AG20443 (cell line): ENCODE measurements at regions not wholly inside any gene's neighbourhood (a gene's known extent, or its start where the extent isn't known, plus 50 kb on each side); places are given as distances from the start of the nearest gene placed in this dataset.
"Not testable (repeated sequence)": the region's sequence is repeated elsewhere in the genome, so short reads cannot be mapped to it uniquely, and the experiment has no call there.

Experiments used
- DNase-seq: peaks from one replicate; pipeline ENCODE4 v3.0.0; 2012; ENCODE audit warnings: low spot score, mixed read lengths

DNA sequence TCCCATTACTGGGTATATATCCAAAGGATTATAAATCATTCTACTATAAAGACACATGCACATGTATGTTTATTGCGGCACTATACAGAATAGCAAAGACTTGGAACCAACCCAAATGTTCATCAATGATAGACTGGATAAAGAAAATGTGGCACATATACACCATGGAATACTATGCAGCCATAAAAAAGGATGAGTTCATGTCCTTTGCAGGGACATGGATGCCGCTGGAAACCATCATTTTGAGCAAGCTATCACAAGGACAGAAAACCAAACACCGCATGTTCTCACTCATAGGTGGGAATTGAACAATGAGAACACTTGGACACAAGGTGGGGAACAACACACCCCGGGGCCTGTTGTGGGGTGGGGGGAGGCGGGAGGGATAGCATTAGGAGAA lies 57.0 kb upstream of the NEUROD1 start:
- DNase-seq: not testable (repeated sequence)

GRCh38 chr2:181738074-181738473 lies 57.8 kb upstream of the NEUROD1 start:
- no peak for DNase-seq

DNA sequence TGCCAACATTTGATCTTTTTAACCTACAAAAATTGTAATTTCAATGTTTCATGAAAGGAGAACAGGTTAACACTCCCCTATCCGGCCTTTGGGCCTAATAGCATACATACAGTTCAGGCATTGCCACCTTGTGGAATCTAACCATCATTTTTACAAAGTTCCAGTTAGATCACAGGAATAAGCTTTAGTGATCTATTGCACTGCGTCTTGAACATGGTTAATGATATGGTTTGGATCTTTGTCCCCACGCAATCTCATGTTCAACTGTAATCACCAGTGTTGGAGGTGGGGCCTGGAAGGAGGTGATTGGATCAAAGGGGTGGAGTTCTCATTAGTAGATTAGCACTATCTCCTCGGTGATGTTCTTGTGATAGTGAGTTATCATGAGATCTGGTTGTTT lies 58.2 kb upstream of the NEUROD1 start:
- no peak for DNase-seq

DNA sequence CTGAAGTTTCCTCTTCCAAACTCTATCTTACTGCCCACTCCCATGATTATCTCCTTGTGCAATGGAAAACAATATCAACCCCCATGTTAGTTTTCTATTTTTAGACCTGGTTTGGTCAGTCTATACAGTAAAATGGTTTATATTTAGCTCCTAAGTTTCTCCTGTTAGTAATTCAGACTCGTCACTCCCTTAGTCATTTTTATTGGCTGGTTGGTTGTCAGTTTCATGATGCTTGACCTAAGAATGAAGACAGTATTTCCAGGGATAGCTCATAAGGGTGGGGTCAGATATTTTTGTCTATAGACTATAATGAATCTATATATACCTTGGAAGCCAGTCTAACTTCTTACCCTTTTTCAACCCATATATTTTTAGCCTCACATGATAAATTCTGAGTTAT lies 61.4 kb upstream of the NEUROD1 start:
- no peak for DNase-seq

GRCh38 chr2:181742361-181742760 lies 62.0 kb upstream of the NEUROD1 start:
- DNase-seq: no peak

DNA sequence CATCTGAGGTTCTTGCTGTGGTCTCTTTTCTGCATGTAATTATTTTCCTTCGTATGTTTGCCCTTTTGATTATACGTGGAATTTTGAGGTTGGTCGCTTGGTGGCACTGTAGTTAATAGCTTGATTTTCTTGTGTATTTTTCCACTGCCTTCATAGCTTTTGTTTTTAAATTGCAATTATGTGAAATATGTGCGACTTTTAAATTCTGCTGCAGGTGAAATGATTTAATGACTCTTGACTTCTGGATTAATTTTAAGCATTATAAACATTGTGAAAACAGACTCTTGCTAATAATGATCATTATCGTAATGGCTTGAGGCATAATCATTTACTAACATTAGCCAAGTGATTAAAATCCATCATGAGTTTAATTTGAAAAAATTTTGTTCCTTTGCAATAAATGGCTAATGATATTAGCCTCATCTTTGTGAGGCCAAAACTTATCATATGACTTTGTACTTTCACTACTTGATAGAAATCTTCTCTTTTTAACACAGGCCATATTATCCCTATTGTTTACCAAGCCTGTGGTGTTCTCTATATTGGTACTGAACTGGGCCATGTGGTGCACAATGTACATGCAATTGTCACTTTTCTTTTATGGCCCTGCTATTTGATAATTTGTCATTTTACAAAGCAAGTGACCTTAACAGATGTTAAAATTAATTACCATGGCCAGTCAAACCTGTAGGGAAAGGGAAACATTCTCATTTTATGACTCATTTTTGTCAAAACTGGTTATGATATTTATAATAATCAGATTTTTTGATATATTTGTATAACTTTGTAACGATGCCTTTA lies 62.8 kb upstream of the NEUROD1 start:
- peak; percentile 49 for DNase-seq

GRCh38 chr2:181743723-181744031 lies 63.4 kb upstream of the NEUROD1 start:
- DNase-seq: no peak

GRCh38 chr2:181745796-181746540 lies 65.7 kb upstream of the NEUROD1 start:
- no peak for DNase-seq

- no peak for DNase-seq
These were observed 66.5 kb upstream of the NEUROD1 start for GRCh38 chr2:181746844-181747243.

GRCh38 chr2:181750305-181750704 lies 70.0 kb upstream of the NEUROD1 start:
- no peak for DNase-seq

GRCh38 chr2:181751266-181752030 lies 71.1 kb upstream of the NEUROD1 start:
- no peak for DNase-seq

DNA sequence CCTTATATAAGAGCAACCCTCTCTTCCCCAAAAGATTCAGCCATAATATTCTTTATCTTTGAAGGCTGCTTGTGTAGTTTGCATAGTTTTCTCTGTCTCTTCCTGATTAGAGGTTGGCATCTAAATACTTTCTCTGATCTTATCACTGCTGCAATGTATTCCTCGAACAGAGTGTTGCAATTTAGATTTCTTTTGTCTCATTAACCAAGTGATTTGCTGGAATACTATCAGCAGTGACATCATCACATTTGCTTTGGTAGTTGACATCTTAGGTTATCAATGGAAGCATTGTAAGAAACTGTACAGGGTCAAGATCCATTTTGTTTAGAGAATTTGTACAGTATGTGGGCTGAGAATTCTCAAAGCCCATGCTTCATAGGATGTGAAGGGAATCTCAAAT lies 72.0 kb upstream of the NEUROD1 start:
- DNase-seq: no peak

DNA sequence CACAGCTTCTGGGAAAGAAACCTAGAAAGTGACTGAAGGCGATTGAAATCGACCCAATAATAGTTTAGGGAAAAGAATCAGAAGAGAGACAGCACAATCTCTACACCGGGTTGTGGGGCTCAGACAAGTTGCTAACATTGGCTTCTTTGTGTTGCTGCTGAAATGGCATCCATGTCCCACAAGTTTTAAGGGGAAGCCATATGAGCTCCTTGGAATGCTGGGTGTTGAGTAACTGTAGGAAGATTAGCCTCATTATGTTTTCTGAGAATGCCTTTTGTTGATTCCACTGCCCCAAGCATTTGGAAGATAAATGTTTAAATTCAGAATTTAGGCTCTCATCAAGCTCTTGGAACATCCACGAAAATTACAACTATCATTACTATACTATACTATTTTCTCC lies 73.4 kb upstream of the NEUROD1 start:
- DNase-seq: no peak

DNA sequence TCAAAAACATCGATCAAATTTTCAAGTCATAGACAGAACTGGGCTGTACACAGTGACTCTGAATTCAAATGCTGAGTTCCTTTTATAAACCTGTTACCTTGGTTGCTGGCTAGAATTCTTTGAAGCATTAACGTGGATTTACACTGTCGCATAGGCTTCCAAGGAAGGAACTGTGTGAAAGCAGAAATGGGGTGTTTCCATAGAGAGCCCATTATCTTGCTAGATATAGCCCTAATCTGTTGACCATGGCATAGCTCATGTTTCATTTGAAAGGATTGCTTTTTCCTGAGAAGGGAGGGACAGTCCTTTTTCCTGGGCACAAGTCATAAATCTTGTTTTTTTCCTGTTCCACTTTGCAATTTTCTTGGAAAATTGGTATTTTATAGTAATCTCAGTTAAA lies 73.8 kb upstream of the NEUROD1 start:
- DNase-seq: no peak

- no peak for DNase-seq
These were observed 74.9 kb upstream of the NEUROD1 start for GRCh38 chr2:181755181-181755580.

GRCh38 chr2:181760521-181760920 lies 80.2 kb upstream of the NEUROD1 start:
- no peak for DNase-seq

DNA sequence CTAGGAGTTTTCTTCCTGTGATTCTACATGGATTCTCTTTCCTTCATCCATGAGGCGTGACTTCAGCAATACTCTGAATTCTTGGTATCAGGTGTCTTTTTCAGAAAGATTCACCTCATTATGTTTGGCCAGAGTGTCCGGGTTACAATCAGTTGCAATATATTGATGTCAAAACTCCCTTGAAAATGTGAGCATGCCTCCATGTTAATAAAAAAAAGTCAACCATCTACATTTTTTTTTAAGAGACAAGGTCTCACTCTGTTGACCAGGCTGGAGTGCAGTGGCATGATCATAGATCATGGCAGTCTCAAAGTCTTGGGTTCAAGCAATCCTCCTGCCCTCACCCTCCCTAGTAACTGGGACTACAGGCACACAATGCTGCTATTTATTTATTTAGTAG lies 80.9 kb upstream of the NEUROD1 start:
- no peak for DNase-seq

DNA sequence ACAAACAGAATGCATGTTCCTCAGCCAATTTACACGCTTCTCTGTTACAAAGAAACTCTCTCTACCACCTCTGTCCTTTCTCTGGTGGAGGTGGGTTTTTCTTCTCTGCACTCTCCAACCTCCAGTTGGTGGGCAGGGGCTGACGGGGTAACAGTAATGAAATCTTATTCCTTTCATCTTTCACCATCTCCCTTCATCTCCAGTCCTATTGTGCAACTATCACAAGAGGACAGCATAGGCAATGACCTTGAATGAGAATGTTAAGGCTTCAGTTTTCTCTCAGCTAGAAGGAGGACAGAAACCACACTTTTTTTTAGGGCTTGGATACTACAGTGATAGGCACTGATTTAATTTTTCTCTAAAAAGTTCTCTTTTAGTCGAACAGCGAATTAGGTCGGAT lies 81.7 kb upstream of the NEUROD1 start:
- DNase-seq: no peak

DNA sequence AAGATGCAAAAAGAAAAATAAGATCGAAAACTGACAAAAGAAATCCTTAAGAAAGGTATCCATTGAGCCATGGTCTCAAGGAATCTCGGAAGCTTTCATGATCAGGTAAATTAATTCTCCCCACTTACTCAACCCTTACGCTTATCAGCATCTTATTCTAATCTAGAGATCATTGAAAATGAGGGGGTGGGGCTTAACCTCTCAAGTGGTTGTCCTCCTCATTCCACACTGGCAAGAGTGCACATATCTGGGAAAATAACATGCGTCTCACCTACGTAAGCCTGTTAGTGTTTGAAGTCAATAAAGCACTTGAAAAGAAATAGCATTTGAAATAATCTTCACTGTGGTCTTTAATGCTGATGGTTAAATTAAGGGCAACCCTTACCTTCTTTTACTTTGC lies 82.5 kb upstream of the NEUROD1 start:
- no peak for DNase-seq

DNA sequence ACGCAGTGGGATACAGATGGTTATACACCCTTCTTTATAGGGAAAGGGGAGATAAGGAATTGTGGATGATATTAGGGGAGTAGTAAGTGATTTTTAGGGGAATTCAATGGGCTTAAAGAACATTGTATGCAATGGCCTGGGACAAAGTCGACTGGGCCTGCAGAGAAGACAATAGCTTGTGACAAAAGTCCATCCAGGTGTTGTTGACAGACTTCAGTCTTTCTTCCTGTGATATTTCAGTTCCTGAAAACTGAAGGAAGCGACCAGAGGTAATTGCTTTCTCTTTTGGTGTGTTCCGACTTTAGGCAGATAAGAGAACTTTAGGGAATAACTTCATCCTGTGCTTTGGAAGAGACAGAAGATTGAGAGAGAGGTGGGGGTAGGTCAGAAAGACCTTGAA lies 83.1 kb upstream of the NEUROD1 start:
- no peak for DNase-seq

DNA sequence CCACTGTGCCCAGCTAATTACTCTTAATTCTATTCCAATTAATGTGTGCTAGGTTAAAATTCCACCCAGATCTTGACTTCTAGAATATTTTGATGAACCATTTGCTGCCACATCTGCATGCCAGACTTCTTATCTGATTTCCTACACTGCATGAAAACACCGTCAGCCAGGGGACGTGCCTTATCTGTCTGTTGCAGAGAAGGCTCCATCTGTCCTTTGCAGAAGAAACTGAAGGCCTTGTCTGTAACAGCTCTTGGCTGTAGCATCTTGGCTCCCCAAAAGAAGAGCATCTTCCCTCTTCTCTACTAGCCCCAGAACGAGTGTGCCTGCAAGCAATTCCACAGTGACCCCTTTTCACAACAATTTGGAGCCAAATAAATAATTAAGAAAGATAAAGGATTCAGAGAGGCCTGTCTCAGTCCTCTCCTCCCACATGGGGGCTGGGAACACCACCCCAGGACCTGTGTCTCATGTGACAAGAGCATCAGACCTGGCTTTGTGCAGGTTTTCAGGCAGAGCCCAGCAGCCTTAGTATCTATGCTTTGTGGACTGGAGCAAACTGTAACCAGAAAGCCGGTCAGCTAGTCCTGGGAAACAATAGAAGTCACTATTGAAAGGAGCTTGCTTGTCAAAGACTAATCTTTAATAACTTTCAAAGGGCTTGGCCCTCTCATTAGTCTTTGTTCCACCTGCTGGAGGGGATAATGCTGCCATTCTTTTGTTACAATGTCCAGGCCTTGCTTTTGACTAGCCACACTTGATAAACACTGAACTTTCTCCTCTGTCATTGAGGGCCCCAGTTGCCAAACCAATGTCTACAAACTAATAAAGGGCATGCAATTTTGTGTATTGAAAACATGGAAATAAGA lies 84.0 kb upstream of the NEUROD1 start:
- no peak for DNase-seq

DNA sequence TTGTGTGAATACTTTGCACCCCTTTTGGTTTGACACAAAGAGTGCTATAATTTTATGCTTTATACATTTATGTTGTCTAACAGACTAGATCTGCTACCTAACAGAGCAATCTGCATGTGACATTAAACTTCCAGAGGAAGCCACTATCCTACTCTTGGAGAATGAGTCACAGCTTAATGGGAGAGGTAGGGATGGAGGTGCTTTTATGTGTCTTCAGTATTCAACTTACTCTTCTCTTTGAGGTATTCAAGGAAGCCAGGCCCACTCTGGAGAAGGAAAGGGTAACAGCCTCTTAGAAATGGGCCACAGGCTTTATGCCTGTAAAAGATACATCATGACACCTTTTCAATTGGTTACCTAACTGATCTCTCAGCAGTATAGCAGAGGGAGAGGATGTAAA lies 85.8 kb upstream of the NEUROD1 start:
- DNase-seq: no peak
